ENCODE measurements at regions not wholly inside any gene's neighbourhood (a gene's known extent, or its start where the extent isn't known, plus 50 kb on each side); places are given as distances from the start of the nearest gene placed in this dataset.

- Histone ChIP-seq H3K36me3 (no peaks in the 10 kb centered on the region), H3K27me3 (no peaks in the 10 kb centered on the region), H3K9me3 (peaks cover 0 to 11% (median 7%) of the 10 kb centered on the region in 4 donors), H3K4me1 (no peaks in the 10 kb centered on the region), H3K27ac (no peak overlapping the region), H3K4me3 (no peak overlapping the region)
- 71 to 75% methylated on average over 3 of the region's 3 CpGs for WGBS, 2 donors
- no peak for TF ChIP-seq POLR2A (IDR thresholded peaks at IDR 0.05)
- TF ChIP-seq CTCF (IDR thresholded peaks at IDR 0.05) = no peak
- no peak for TF ChIP-seq POLR2AphosphoS5 (IDR thresholded peaks at IDR 0.05)
- TF ChIP-seq EP300 (IDR thresholded peaks at IDR 0.05) = no peak
- ATAC-seq (ENCODE audit: low FRiP score in 2 of 2) (no peak), DNase-seq (no peak)
Measured at GRCh38 chr4:64146030-64146429, 263.2 kb downstream of the TECRL start.

- no peak overlapping the region for H3K4me3 ChIP-seq
- no peak overlapping the region for H3K27ac ChIP-seq
- H3K36me3 ChIP-seq = no peaks in the 10 kb centered on the region
- TF ChIP-seq POLR2AphosphoS5 (IDR thresholded peaks at IDR 0.05) (no peak), CTCF (IDR thresholded peaks at IDR 0.05) (no peak), POLR2A (IDR thresholded peaks at IDR 0.05) (no peak), EP300 (IDR thresholded peaks at IDR 0.05) (no peak)
- DNase-seq = no peak
- peaks cover 0 to 11% (median 7%) of the 10 kb centered on the region in 4 donors for H3K9me3 ChIP-seq
- ATAC-seq (ENCODE audit: low FRiP score in 2 of 2) = no peak
- WGBS, 2 donors = 47 to 50% methylated on average over 1 of the region's 1 CpG
- no peaks in the 10 kb centered on the region for H3K4me1 ChIP-seq
- H3K27me3 ChIP-seq = no peaks in the 10 kb centered on the region
Measured at GRCh38 chr4:64144994-64145393, 264.3 kb downstream of the TECRL start.

GRCh38 chr4:64130907-64131306 lies 278.3 kb downstream of the TECRL start:
- Histone ChIP-seq H3K9me3 (no peaks in the 10 kb centered on the region), H3K36me3 (no peaks in the 10 kb centered on the region), H3K4me3 (no peak overlapping the region), H3K27ac (no peak overlapping the region), H3K27me3 (no peaks in the 10 kb centered on the region), H3K4me1 (no peaks in the 10 kb centered on the region)
- DNase-seq (no peak), ATAC-seq (ENCODE audit: low FRiP score in 2 of 2) (no peak)
- WGBS, 2 donors = 50 to 54% methylated on average over 4 of the region's 4 CpGs
- TF ChIP-seq CTCF (IDR thresholded peaks at IDR 0.05) (no peak), POLR2A (IDR thresholded peaks at IDR 0.05) (no peak), POLR2AphosphoS5 (IDR thresholded peaks at IDR 0.05) (no peak), EP300 (IDR thresholded peaks at IDR 0.05) (no peak)

- Histone ChIP-seq H3K27ac (no peak overlapping the region), H3K27me3 (no peaks in the 10 kb centered on the region), H3K4me3 (no peak overlapping the region), H3K4me1 (no peaks in the 10 kb centered on the region), H3K9me3 (no peaks in the 10 kb centered on the region), H3K36me3 (no peaks in the 10 kb centered on the region)
- ATAC-seq (ENCODE audit: low FRiP score in 2 of 2) (no peak), DNase-seq (no peak)
- WGBS, 2 donors = 48 to 50% methylated on average over 1 of the region's 1 CpG
- TF ChIP-seq CTCF (IDR thresholded peaks at IDR 0.05) (no peak), EP300 (IDR thresholded peaks at IDR 0.05) (no peak), POLR2A (IDR thresholded peaks at IDR 0.05) (no peak), POLR2AphosphoS5 (IDR thresholded peaks at IDR 0.05) (no peak)
Measured at GRCh38 chr4:64125354-64125753, 283.9 kb downstream of the TECRL start.

GRCh38 chr4:64121803-64122202 lies 287.4 kb downstream of the TECRL start:
- Histone ChIP-seq H3K36me3 (no peaks in the 10 kb centered on the region), H3K27me3 (no peaks in the 10 kb centered on the region), H3K4me3 (no peak overlapping the region), H3K4me1 (no peaks in the 10 kb centered on the region), H3K27ac (no peak overlapping the region), H3K9me3 (no peaks in the 10 kb centered on the region)
- 95 to 96% methylated on average over 4 of the region's 4 CpGs for WGBS, 2 donors
- ATAC-seq (ENCODE audit: low FRiP score in 2 of 2) (no peak), DNase-seq (no peak)
- no peak for TF ChIP-seq EP300 (IDR thresholded peaks at IDR 0.05)
- TF ChIP-seq POLR2A (IDR thresholded peaks at IDR 0.05) = no peak
- no peak for TF ChIP-seq POLR2AphosphoS5 (IDR thresholded peaks at IDR 0.05)
- TF ChIP-seq CTCF (IDR thresholded peaks at IDR 0.05) = no peak
